ENCODE measurements at regions not wholly inside any gene's neighbourhood (a gene's known extent, or its start where the extent isn't known, plus 50 kb on each side); places are given as distances from the start of the nearest gene placed in this dataset.

- H3K36me3 ChIP-seq (ENCODE audit: control insufficient read depth in 2 of 4, insufficient read depth in 4 of 4, low read length in 3 of 4): no peaks in the 10 kb centered on the region
- 86% methylated on average over 3 of the region's 3 CpGs; no CpG with 5 or more reads in 1 of the 2 experiments for whole genome bisulfite sequencing, 2 experiments (ENCODE audit: extremely low coverage in 1 of 2, insufficient coverage in 1 of 2, insufficient read length in 1 of 2, insufficient replicate concordance in 2 of 2, low coverage in 1 of 2, low lambda C conversion rate in 2 of 2, missing lambda C conversion rate in 1 of 2)
- no peak overlapping the region for H2BK15ac ChIP-seq (ENCODE audit: low read length)
- peaks cover 0 to 1% (median 0%) of the 10 kb centered on the region in 4 experiments; a peak in 1 of 7 replicates for H3K27me3 ChIP-seq (replicated peaks in 1 of 4; ENCODE audit: control insufficient read depth in 3 of 4, extremely low read depth in 1 of 4, insufficient read depth in 3 of 4, low read length in 3 of 4)
- H2BK20ac ChIP-seq (ENCODE audit: low read length): no peak overlapping the region
- H4K8ac ChIP-seq (ENCODE audit: extremely low read depth, insufficient read depth, low read length): no peak overlapping the region
- H3K27ac ChIP-seq (ENCODE audit: low read depth, low read length): no peak overlapping the region
- H4K91ac ChIP-seq (replicated peaks; ENCODE audit: insufficient read length, low read length): no peak overlapping the region
- ChIA-PET POLR2A (ENCODE audit: partially characterized antibody) (interaction anchor here (0.9 kb wide), 1 partner anchor 88 kb away, joined by 3 read pairs; no protein-coding TSS in a partner anchor), CTCF (ENCODE audit: partially characterized antibody) (interaction anchor here (1.1 to 1.6 kb wide), 3 partner anchors 38 to 344 kb away, joined by 3 to 5 read pairs (median 4); no protein-coding TSS in a partner anchor)
- H2AK5ac ChIP-seq (ENCODE audit: low read depth, low read length): no peak overlapping the region
- peaks cover 2 to 11% (median 4%) of the 10 kb centered on the region in 4 experiments; a peak in 2 of 7 replicates for H3K4me1 ChIP-seq (replicated peaks in 1 of 4; ENCODE audit: control insufficient read depth in 3 of 4, insufficient read depth in 4 of 4, low read length in 3 of 4)
- no peak overlapping the region for H2BK12ac ChIP-seq (ENCODE audit: low read depth, low read length)
- no peak overlapping the region for H2BK120ac ChIP-seq (replicated peaks; ENCODE audit: low read depth, low read length)
- H3K56ac ChIP-seq (replicated peaks; ENCODE audit: insufficient read length, low read depth, low read length): no peak overlapping the region
- H3K23me2 ChIP-seq (ENCODE audit: low read depth, low read length): no peaks in the 10 kb centered on the region; the same call in 1 of the 2 replicates
- no peak overlapping the region for H4K5ac ChIP-seq (ENCODE audit: insufficient read length, low read depth, low read length)
- H3K9ac ChIP-seq (replicated peaks in 1 of 4; ENCODE audit: extremely low read depth in 1 of 4, low read depth in 3 of 4, low read length in 3 of 4): no peak overlapping the region
- no peaks in the 10 kb centered on the region for H3K79me1 ChIP-seq (ENCODE audit: low read depth, low read length)
- H3K79me2 ChIP-seq (ENCODE audit: control insufficient read depth in 1 of 2, insufficient read depth in 2 of 2, low read length in 2 of 2): no peaks in the 10 kb centered on the region
- H2AFZ ChIP-seq (ENCODE audit: low read length): no peak overlapping the region
- FAIRE-seq: no peak
- H2BK5ac ChIP-seq (ENCODE audit: low read depth, low read length): no peak overlapping the region
- H4K20me1 ChIP-seq (replicated peaks in 1 of 2; ENCODE audit: control insufficient read depth in 1 of 2, insufficient read depth in 2 of 2, low read length in 2 of 2): no peaks in the 10 kb centered on the region
- H3K23ac ChIP-seq (ENCODE audit: insufficient read length): no peak overlapping the region
- no peak overlapping the region for H3K4me2 ChIP-seq (ENCODE audit: insufficient read depth in 1 of 2, low read depth in 2 of 2, low read length in 2 of 2)
- H3K14ac ChIP-seq (ENCODE audit: insufficient read length): no peak overlapping the region
- no peaks in the 10 kb centered on the region for H3K9me3 ChIP-seq (ENCODE audit: insufficient read depth in 2 of 2, low read depth in 1 of 2, low read length in 1 of 2)
- no peak overlapping the region for H3K18ac ChIP-seq (ENCODE audit: extremely low read depth, low read length)
- no peak for DNase-seq (ENCODE audit: low read depth in 1 of 2, low spot score in 2 of 2)
- H3K4me3 ChIP-seq (ENCODE audit: extremely low read depth in 1 of 4, insufficient read depth in 2 of 4, low read depth in 3 of 4, low read length in 4 of 4): no peak overlapping the region
- H3K4ac ChIP-seq (replicated peaks; ENCODE audit: insufficient read length, low read depth, low read length): no peak overlapping the region
- TF ChIP-seq POU5F1 (IDR thresholded peaks at IDR 0.05; ENCODE audit: low read depth, low read length) (no peak), NANOG (IDR thresholded peaks at IDR 0.05; ENCODE audit: insufficient read depth, low read depth, low read length, poor library complexity, severe bottlenecking) (no peak), TAF7 (optimal IDR thresholded peaks at IDR 0.05; ENCODE audit: borderline replicate concordance, low read depth, low read length) (no peak), CEBPB (IDR thresholded peaks at IDR 0.05; ENCODE audit: low read depth, low read length) (no peak), CHD2 (IDR thresholded peaks at IDR 0.05; ENCODE audit: low read length) (no peak), KDM1A (IDR thresholded peaks at IDR 0.05; ENCODE audit: borderline replicate concordance, low read length) (no peak), GTF2F1 (IDR thresholded peaks at IDR 0.05; ENCODE audit: borderline replicate concordance, low read depth, low read length) (no peak), RAD21 (IDR thresholded peaks at IDR 0.05 in 1 of 2, conservative IDR thresholded peaks at IDR 0.05 in 1 of 2; ENCODE audit: low read depth in 2 of 2, low read length in 2 of 2) (no peak), SIRT6 (IDR thresholded peaks at IDR 0.05; ENCODE audit: low read length) (no peak), TBP (IDR thresholded peaks at IDR 0.05; ENCODE audit: low read depth, low read length) (no peak), JUND (IDR thresholded peaks at IDR 0.05; ENCODE audit: low read length) (no peak), SRF (IDR thresholded peaks at IDR 0.05; ENCODE audit: low read depth, low read length) (no peak), CTBP2 (IDR thresholded peaks at IDR 0.05; ENCODE audit: borderline replicate concordance, insufficient read depth, insufficient read length, low read length) (no peak), NRF1 (IDR thresholded peaks at IDR 0.05; ENCODE audit: low read depth, low read length) (no peak), SP1 (IDR thresholded peaks at IDR 0.05; ENCODE audit: low read depth, low read length) (no peak)
Observed at GRCh38 chr10:117896517-117896916, 150.2 kb downstream of the RAB11FIP2 start.

All from H1 (cell line).